ENCODE measurements at regions not wholly inside any gene's neighbourhood (a gene's known extent, or its start where the extent isn't known, plus 50 kb on each side); places are given as distances from the start of the nearest gene placed in this dataset.

- Histone ChIP-seq H3K36me3 (ENCODE audit: control insufficient read depth, insufficient read depth, low read length) (no peaks in the 10 kb centered on the region), H3K27me3 (ENCODE audit: control insufficient read depth, insufficient read depth, low read length) (no peaks in the 10 kb centered on the region), H3K4me1 (ENCODE audit: control insufficient read depth, insufficient read depth, low read length) (no peaks in the 10 kb centered on the region), H3K4me3 (ENCODE audit: low read depth, low read length) (no peak overlapping the region), H3K27ac (ENCODE audit: low read depth, low read length) (no peak overlapping the region), H3K9me3 (ENCODE audit: control insufficient read depth, insufficient read depth, low read length) (no peaks in the 10 kb centered on the region), H3K9ac (ENCODE audit: low read depth, low read length) (no peak overlapping the region)
Measured at GRCh38 chr4:27716693-27717430, 856.2 kb downstream of the STIM2 start.

GRCh38 chr4:27717431-27717755, 856.8 kb downstream of the STIM2 start:
- Histone ChIP-seq H3K9ac (ENCODE audit: low read depth, low read length) (no peak overlapping the region), H3K27ac (ENCODE audit: low read depth, low read length) (no peak overlapping the region), H3K36me3 (ENCODE audit: control insufficient read depth, insufficient read depth, low read length) (no peaks in the 10 kb centered on the region), H3K9me3 (ENCODE audit: control insufficient read depth, insufficient read depth, low read length) (no peaks in the 10 kb centered on the region), H3K27me3 (ENCODE audit: control insufficient read depth, insufficient read depth, low read length) (no peaks in the 10 kb centered on the region), H3K4me1 (ENCODE audit: control insufficient read depth, insufficient read depth, low read length) (no peaks in the 10 kb centered on the region), H3K4me3 (ENCODE audit: low read depth, low read length) (no peak overlapping the region)

GRCh38 chr4:27720010-27720766, 859.5 kb downstream of the STIM2 start:
- H3K9me3 ChIP-seq (ENCODE audit: control insufficient read depth, insufficient read depth, low read length): no peaks in the 10 kb centered on the region
- H3K4me3 ChIP-seq (ENCODE audit: low read depth, low read length): no peak overlapping the region

DNA sequence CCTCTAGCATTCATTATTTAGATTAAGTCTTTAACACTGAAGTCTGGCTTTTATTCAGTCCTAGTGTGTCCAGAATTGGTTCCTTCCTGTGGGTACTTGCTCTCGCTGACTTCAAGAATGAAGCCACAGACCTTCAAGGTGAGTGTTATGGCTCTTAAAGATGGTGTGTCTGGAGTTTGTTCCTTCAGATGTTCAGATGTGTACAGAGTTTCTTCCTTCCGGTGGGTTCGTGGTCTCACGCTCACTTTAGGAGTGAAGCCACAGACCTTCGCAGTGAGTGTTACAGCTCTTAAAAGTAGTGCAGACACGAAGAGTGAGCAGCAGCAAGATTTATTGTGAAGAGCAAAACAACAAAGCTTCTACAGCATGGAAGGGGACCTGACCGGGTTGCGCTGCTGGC, 860.6 kb downstream of the STIM2 start:
- no peak overlapping the region for H3K4me3 ChIP-seq (ENCODE audit: low read depth, low read length)
- no peaks in the 10 kb centered on the region for H3K4me1 ChIP-seq (ENCODE audit: control insufficient read depth, insufficient read depth, low read length)

More at GRCh38 chr4:27720010-27720766, 859.5 kb downstream of the STIM2 start:
- H3K27ac ChIP-seq (ENCODE audit: low read depth, low read length): no peak overlapping the region
- H3K9ac ChIP-seq (ENCODE audit: low read depth, low read length): no peak overlapping the region
- no peaks in the 10 kb centered on the region for H3K4me1 ChIP-seq (ENCODE audit: control insufficient read depth, insufficient read depth, low read length)
- no peaks in the 10 kb centered on the region for H3K36me3 ChIP-seq (ENCODE audit: control insufficient read depth, insufficient read depth, low read length)
- no peaks in the 10 kb centered on the region for H3K27me3 ChIP-seq (ENCODE audit: control insufficient read depth, insufficient read depth, low read length)

DNA sequence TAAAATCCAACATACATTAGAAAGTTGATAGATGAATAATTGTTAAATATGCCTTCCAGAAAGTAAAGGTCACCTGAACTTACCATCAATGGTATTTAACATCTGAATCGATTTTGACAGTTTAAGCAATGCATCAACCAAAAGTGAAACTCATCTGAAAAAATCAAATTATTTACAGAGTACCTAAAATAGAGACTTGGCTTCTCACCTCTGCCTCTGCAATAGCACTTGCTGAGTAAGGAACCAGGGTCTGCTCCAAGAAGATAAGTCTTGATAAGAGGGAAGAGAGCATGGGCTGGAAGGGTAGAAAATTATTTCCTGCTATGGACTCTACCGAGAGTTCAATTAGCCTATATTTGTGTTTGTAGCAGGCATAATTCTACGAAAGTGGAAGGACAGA, 868.3 kb downstream of the STIM2 start:
- Histone ChIP-seq H3K9ac (ENCODE audit: low read depth, low read length) (no peak overlapping the region), H3K36me3 (ENCODE audit: control insufficient read depth, insufficient read depth, low read length) (no peaks in the 10 kb centered on the region), H3K9me3 (ENCODE audit: control insufficient read depth, insufficient read depth, low read length) (no peaks in the 10 kb centered on the region), H3K27me3 (ENCODE audit: control insufficient read depth, insufficient read depth, low read length) (no peaks in the 10 kb centered on the region), H3K4me1 (ENCODE audit: control insufficient read depth, insufficient read depth, low read length) (no peaks in the 10 kb centered on the region), H3K27ac (ENCODE audit: low read depth, low read length) (no peak overlapping the region), H3K4me3 (ENCODE audit: low read depth, low read length) (no peak overlapping the region)

More for the DNA sequence above, 860.6 kb downstream of the STIM2 start:
- Histone ChIP-seq H3K9ac (ENCODE audit: low read depth, low read length) (no peak overlapping the region), H3K36me3 (ENCODE audit: control insufficient read depth, insufficient read depth, low read length) (no peaks in the 10 kb centered on the region), H3K27ac (ENCODE audit: low read depth, low read length) (no peak overlapping the region), H3K27me3 (ENCODE audit: control insufficient read depth, insufficient read depth, low read length) (no peaks in the 10 kb centered on the region), H3K9me3 (ENCODE audit: control insufficient read depth, insufficient read depth, low read length) (no peaks in the 10 kb centered on the region)

- H3K9me3 ChIP-seq (ENCODE audit: control insufficient read depth, insufficient read depth, low read length): no peaks in the 10 kb centered on the region
- H3K4me1 ChIP-seq (ENCODE audit: control insufficient read depth, insufficient read depth, low read length): peaks cover 4% of the 10 kb centered on the region; the same call in 1 of the 2 replicates
- H3K36me3 ChIP-seq (ENCODE audit: control insufficient read depth, insufficient read depth, low read length): no peaks in the 10 kb centered on the region
- H3K27me3 ChIP-seq (ENCODE audit: control insufficient read depth, insufficient read depth, low read length): no peaks in the 10 kb centered on the region
- no peak overlapping the region for H3K27ac ChIP-seq (ENCODE audit: low read depth, low read length)
- H3K9ac ChIP-seq (ENCODE audit: low read depth, low read length): no peak overlapping the region
- H3K4me3 ChIP-seq (ENCODE audit: low read depth, low read length): no peak overlapping the region
Measured at GRCh38 chr4:27742816-27743215, 882.2 kb downstream of the STIM2 start.

GRCh38 chr4:27759611-27760575, 899.3 kb downstream of the STIM2 start:
- H3K9me3 ChIP-seq (ENCODE audit: control insufficient read depth, insufficient read depth, low read length): no peaks in the 10 kb centered on the region
- H3K9ac ChIP-seq (ENCODE audit: low read depth, low read length): no peak overlapping the region
- no peaks in the 10 kb centered on the region for H3K36me3 ChIP-seq (ENCODE audit: control insufficient read depth, insufficient read depth, low read length)
- H3K4me3 ChIP-seq (ENCODE audit: low read depth, low read length): no peak overlapping the region
- H3K4me1 ChIP-seq (ENCODE audit: control insufficient read depth, insufficient read depth, low read length): no peaks in the 10 kb centered on the region
- no peak overlapping the region for H3K27ac ChIP-seq (ENCODE audit: low read depth, low read length)
- no peaks in the 10 kb centered on the region for H3K27me3 ChIP-seq (ENCODE audit: control insufficient read depth, insufficient read depth, low read length)

- no peak overlapping the region for H3K27ac ChIP-seq (ENCODE audit: low read depth, low read length)
- no peak overlapping the region for H3K9ac ChIP-seq (ENCODE audit: low read depth, low read length)
- no peaks in the 10 kb centered on the region for H3K27me3 ChIP-seq (ENCODE audit: control insufficient read depth, insufficient read depth, low read length)
- no peak overlapping the region for H3K4me3 ChIP-seq (ENCODE audit: low read depth, low read length)
- H3K4me1 ChIP-seq (ENCODE audit: control insufficient read depth, insufficient read depth, low read length): no peaks in the 10 kb centered on the region
- H3K9me3 ChIP-seq (ENCODE audit: control insufficient read depth, insufficient read depth, low read length): no peaks in the 10 kb centered on the region
- H3K36me3 ChIP-seq (ENCODE audit: control insufficient read depth, insufficient read depth, low read length): no peaks in the 10 kb centered on the region
Measured at GRCh38 chr4:27763830-27764525, 903.3 kb downstream of the STIM2 start.

DNA sequence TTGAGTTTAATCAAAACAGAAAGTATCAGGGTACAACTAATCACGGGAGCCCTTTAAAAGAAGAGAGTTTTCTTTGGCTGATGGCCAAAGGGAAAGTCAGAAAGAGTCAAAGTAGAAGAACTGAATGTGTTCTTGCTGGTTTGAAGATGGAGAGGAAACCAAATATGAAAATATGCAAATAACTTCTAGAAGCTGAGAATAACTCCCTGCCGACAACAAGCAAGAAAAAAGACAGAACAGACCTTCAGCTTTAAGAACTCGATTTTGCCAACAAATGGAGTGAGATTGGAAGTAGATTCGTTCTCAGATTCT, 903.8 kb downstream of the STIM2 start:
- no peak overlapping the region for H3K4me3 ChIP-seq (ENCODE audit: low read depth, low read length)
- H3K4me1 ChIP-seq (ENCODE audit: control insufficient read depth, insufficient read depth, low read length): no peaks in the 10 kb centered on the region
- no peaks in the 10 kb centered on the region for H3K9me3 ChIP-seq (ENCODE audit: control insufficient read depth, insufficient read depth, low read length)
- no peak overlapping the region for H3K9ac ChIP-seq (ENCODE audit: low read depth, low read length)
- H3K36me3 ChIP-seq (ENCODE audit: control insufficient read depth, insufficient read depth, low read length): no peaks in the 10 kb centered on the region
- H3K27me3 ChIP-seq (ENCODE audit: control insufficient read depth, insufficient read depth, low read length): no peaks in the 10 kb centered on the region
- H3K27ac ChIP-seq (ENCODE audit: low read depth, low read length): no peak overlapping the region

DNA sequence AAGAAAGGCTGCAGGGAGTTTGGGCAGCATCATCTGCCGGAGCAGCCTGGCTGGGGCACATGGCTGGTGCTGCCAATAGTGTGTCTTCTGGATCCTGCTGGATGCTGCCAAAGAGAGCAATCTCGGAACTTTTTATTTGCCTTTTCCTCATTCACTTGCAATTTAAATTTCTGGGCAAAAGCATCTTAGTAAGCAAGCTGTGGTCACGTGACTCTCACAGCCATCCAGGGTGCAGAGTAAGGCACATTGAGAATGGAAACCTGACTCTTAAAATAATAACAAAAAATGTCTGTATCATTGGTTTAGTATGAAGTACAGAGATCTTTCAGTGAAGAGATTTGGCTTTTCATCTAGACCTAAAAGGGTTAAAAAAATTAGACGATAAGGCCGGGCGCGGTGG, 910.3 kb downstream of the STIM2 start:
- no peaks in the 10 kb centered on the region for H3K36me3 ChIP-seq (ENCODE audit: control insufficient read depth, insufficient read depth, low read length)
- H3K27ac ChIP-seq (ENCODE audit: low read depth, low read length): no peak overlapping the region
- H3K9me3 ChIP-seq (ENCODE audit: control insufficient read depth, insufficient read depth, low read length): no peaks in the 10 kb centered on the region
- no peaks in the 10 kb centered on the region for H3K27me3 ChIP-seq (ENCODE audit: control insufficient read depth, insufficient read depth, low read length)
- H3K9ac ChIP-seq (ENCODE audit: low read depth, low read length): no peak overlapping the region
- H3K4me1 ChIP-seq (ENCODE audit: control insufficient read depth, insufficient read depth, low read length): no peaks in the 10 kb centered on the region
- no peak overlapping the region for H3K4me3 ChIP-seq (ENCODE audit: low read depth, low read length)

All from HUES48 (cell line).